ENCODE measurements at regions not wholly inside any gene's neighbourhood (a gene's known extent, or its start where the extent isn't known, plus 50 kb on each side); places are given as distances from the start of the nearest gene placed in this dataset.

DNA sequence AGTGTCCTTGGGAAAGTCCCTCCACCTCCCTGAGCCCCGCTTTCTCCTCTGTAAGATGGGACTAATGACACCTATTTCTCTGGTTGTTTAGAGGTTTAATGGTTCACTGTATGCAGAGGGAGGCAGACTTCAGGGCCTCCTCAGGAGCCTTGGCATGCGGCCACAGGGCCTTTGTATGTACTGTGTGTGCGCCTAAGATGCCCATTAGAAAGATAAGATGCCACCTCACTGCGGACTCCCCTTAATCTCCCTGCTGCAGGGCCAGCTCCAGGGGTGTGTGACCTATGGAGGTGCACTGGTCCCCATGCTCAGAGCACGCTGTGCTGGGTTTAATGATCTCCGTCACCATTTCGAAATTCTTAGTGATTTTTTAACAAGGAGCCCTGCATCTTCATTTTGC lies 59.3 kb downstream of the TMEM235 start:
- Histone ChIP-seq H3K9me3 (ENCODE audit: control insufficient read depth, insufficient read depth, low read depth, low read length) (no peaks in the 10 kb centered on the region), H3K4me3 (ENCODE audit: low read depth, low read length) (no peak overlapping the region), H3K4me1 (ENCODE audit: control insufficient read depth, insufficient read depth, low read length) (no peaks in the 10 kb centered on the region), H3K36me3 (ENCODE audit: control insufficient read depth in 2 of 2, insufficient read depth in 1 of 2, low read length in 2 of 2) (no peaks in the 10 kb centered on the region), H3K27ac (ENCODE audit: extremely low read depth, low read depth, low read length) (no peak overlapping the region)
- POLR2A ChIA-PET = interaction anchor here (0.6 kb wide), 1 partner anchor 47 kb away, joined by 4 read pairs; no protein-coding TSS in a partner anchor
- TF ChIP-seq, protein P1, sequence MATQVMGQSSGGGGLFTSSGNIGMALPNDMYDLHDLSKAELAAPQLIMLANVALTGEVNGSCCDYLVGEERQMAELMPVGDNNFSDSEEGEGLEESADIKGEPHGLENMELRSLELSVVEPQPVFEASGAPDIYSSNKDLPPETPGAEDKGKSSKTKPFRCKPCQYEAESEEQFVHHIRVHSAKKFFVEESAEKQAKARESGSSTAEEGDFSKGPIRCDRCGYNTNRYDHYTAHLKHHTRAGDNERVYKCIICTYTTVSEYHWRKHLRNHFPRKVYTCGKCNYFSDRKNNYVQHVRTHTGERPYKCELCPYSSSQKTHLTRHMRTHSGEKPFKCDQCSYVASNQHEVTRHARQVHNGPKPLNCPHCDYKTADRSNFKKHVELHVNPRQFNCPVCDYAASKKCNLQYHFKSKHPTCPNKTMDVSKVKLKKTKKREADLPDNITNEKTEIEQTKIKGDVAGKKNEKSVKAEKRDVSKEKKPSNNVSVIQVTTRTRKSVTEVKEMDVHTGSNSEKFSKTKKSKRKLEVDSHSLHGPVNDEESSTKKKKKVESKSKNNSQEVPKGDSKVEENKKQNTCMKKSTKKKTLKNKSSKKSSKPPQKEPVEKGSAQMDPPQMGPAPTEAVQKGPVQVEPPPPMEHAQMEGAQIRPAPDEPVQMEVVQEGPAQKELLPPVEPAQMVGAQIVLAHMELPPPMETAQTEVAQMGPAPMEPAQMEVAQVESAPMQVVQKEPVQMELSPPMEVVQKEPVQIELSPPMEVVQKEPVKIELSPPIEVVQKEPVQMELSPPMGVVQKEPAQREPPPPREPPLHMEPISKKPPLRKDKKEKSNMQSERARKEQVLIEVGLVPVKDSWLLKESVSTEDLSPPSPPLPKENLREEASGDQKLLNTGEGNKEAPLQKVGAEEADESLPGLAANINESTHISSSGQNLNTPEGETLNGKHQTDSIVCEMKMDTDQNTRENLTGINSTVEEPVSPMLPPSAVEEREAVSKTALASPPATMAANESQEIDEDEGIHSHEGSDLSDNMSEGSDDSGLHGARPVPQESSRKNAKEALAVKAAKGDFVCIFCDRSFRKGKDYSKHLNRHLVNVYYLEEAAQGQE (tag by site-specific recombination; IDR thresholded peaks at IDR 0.05) = no peak
- TF ChIP-seq ZNF174 (tag by site-specific recombination; IDR thresholded peaks at IDR 0.05) = no peak
- TF ChIP-seq ZNF335 (tag by site-specific recombination; conservative IDR thresholded peaks at IDR 0.05) = no peak
- TF ChIP-seq ZNF658 (tag by site-specific recombination; IDR thresholded peaks at IDR 0.05) = no peak
- no peak for TF ChIP-seq ZFP41 (tag by site-specific recombination; IDR thresholded peaks at IDR 0.05; ENCODE audit: borderline replicate concordance)
- TF ChIP-seq ZNF175 (tag by site-specific recombination; IDR thresholded peaks at IDR 0.05) = no peak
- TF ChIP-seq ZNF239 (tag by site-specific recombination; IDR thresholded peaks at IDR 0.05) = no peak
- no peak for TF ChIP-seq ZNF324 (tag by site-specific recombination; IDR thresholded peaks at IDR 0.05)
- TF ChIP-seq ZNF623 (tag by site-specific recombination; IDR thresholded peaks at IDR 0.05) = peak; percentile 97
- CTCF ChIA-PET = interaction anchor here (0.8 to 5.3 kb wide), 3 partner anchors 49 to 132 kb away, joined by 3 to 47 read pairs (median 5); no protein-coding TSS in a partner anchor

Measured in HEK293 (cell line).